BLaER1 treated with 17β-estradiol and CSF1 and Interleukin-3, amounts not matched to agents 10 nM and 100 nM (cell line): ENCODE measurements at regions not wholly inside any gene's neighbourhood (a gene's known extent, or its start where the extent isn't known, plus 50 kb on each side); places are given as distances from the start of the nearest gene placed in this dataset.
"Not testable (repeated sequence)": the region's sequence is repeated elsewhere in the genome, so short reads cannot be mapped to it uniquely, and the experiment has no call there.

ENCODE experiments used
- H3K27ac ChIP-seq, 11 experiments: shearing (Covaris generic); formaldehyde crosslinking; 2 replicates each; pipeline ENCODE4 v1.8.1; 2022
- H3K27me3 ChIP-seq, 11 experiments: shearing (Covaris generic); formaldehyde crosslinking; 2 replicates each; pipeline ENCODE4 v1.8.1; 2022
- H3K36me3 ChIP-seq, 11 experiments: shearing (Covaris generic); formaldehyde crosslinking; 2 replicates each; pipeline ENCODE4 v1.8.1; 2022
- H3K4me1 ChIP-seq, 10 experiments: shearing (Covaris generic); formaldehyde crosslinking; 2 replicates each; pipeline ENCODE4 v1.8.1; 2022
- H3K4me2 ChIP-seq, 11 experiments: shearing (Covaris generic); formaldehyde crosslinking; 2 replicates each; pipeline ENCODE4 v1.8.1; 2022
- H3K4me3 ChIP-seq, 10 experiments: shearing (Covaris generic); formaldehyde crosslinking; 2 replicates each; pipeline ENCODE4 v1.8.1; 2022
- H3K9ac ChIP-seq, 11 experiments: shearing (Covaris generic); formaldehyde crosslinking; 2 replicates each; pipeline ENCODE4 v1.8.1; 2022
- H3K9me3 ChIP-seq, 11 experiments: shearing (Covaris generic); formaldehyde crosslinking; replicated peaks in 1 of 11; 2 replicates each; pipeline ENCODE4 v1.8.1; 2022
- H4K20me1 ChIP-seq, 11 experiments: shearing (Covaris generic); formaldehyde crosslinking; 2 replicates each; pipeline ENCODE4 v1.8.1; 2022
- Cebpa-rat ChIP-seq, 11 experiments: shearing (Covaris generic); IDR thresholded peaks; 2 replicates each; pipeline ENCODE4 v1.8.1; 2022

GRCh38 chr16:72596373-72596772, 424.4 kb upstream of the PMFBP1 start:
- no peak overlapping the region for H3K27ac ChIP-seq
- no peaks in the 10 kb centered on the region for H4K20me1 ChIP-seq
- H3K9me3 ChIP-seq, result no peaks in the 10 kb centered on the region
- no peaks in the 10 kb centered on the region for H3K27me3 ChIP-seq
- no peak overlapping the region for H3K4me2 ChIP-seq
- H3K4me3 ChIP-seq, result no peak overlapping the region
- no peak overlapping the region for H3K9ac ChIP-seq
- no peaks in the 10 kb centered on the region for H3K36me3 ChIP-seq
- H3K4me1 ChIP-seq, result no peaks in the 10 kb centered on the region
- no peak for TF ChIP-seq Cebpa-rat (IDR thresholded peaks at IDR 0.05)

- TF ChIP-seq Cebpa-rat (IDR thresholded peaks at IDR 0.05), result no peak
- no peak overlapping the region for H3K27ac ChIP-seq
- no peak overlapping the region for H3K9ac ChIP-seq
- H3K9me3 ChIP-seq, result no peaks in the 10 kb centered on the region
- H4K20me1 ChIP-seq, result no peaks in the 10 kb centered on the region
- H3K27me3 ChIP-seq, result no peaks in the 10 kb centered on the region
- H3K4me3 ChIP-seq, result no peak overlapping the region
- no peaks in the 10 kb centered on the region for H3K4me1 ChIP-seq
- H3K4me2 ChIP-seq, result no peak overlapping the region
- H3K36me3 ChIP-seq, result no peaks in the 10 kb centered on the region
Measured at GRCh38 chr16:72590151-72590937, 418.4 kb upstream of the PMFBP1 start.

- no peak for TF ChIP-seq Cebpa-rat (IDR thresholded peaks at IDR 0.05)
- no peaks in the 10 kb centered on the region for H4K20me1 ChIP-seq
- H3K9me3 ChIP-seq, result no peaks in the 10 kb centered on the region
- no peak overlapping the region for H3K9ac ChIP-seq
- H3K27ac ChIP-seq, result no peak overlapping the region
- H3K4me2 ChIP-seq, result no peak overlapping the region
- no peaks in the 10 kb centered on the region for H3K36me3 ChIP-seq
- no peaks in the 10 kb centered on the region for H3K27me3 ChIP-seq
- H3K4me1 ChIP-seq, result no peaks in the 10 kb centered on the region
- H3K4me3 ChIP-seq, result no peak overlapping the region
Measured at GRCh38 chr16:72588551-72588950, 416.6 kb upstream of the PMFBP1 start.

- H3K36me3 ChIP-seq, H3K27me3 ChIP-seq, H4K20me1 ChIP-seq, H3K9ac ChIP-seq, H3K4me3 ChIP-seq, H3K4me2 ChIP-seq, H3K27ac ChIP-seq: not testable (repeated sequence)
- Histone ChIP-seq H3K4me1 (peaks cover 0 to 12% (median 8%) of the 10 kb centered on the region in 10 experiments; a peak in 9 of 20 replicates), H3K9me3 (peaks cover 0 to 20% (median 9%) of the 10 kb centered on the region in 11 experiments; a peak in 11 of 22 replicates)
Measured at GRCh38 chr16:72578061-72578460, 406.1 kb upstream of the PMFBP1 start.

GRCh38 chr16:72576189-72576588, 404.2 kb upstream of the PMFBP1 start:
- no peak for TF ChIP-seq Cebpa-rat (IDR thresholded peaks at IDR 0.05)
- Histone ChIP-seq H3K4me1 (peaks cover 0 to 12% (median 8%) of the 10 kb centered on the region in 10 experiments; a peak in 9 of 20 replicates), H4K20me1 (no peaks in the 10 kb centered on the region), H3K36me3 (no peaks in the 10 kb centered on the region), H3K27me3 (no peaks in the 10 kb centered on the region), H3K4me3 (no peak overlapping the region), H3K4me2 (no peak overlapping the region), H3K9ac (no peak overlapping the region), H3K27ac (no peak overlapping the region), H3K9me3 (peaks cover 0 to 17% (median 7%) of the 10 kb centered on the region in 11 experiments; a peak in 11 of 22 replicates)

- Histone ChIP-seq H3K9me3 (no peaks in the 10 kb centered on the region), H3K4me1 (peaks cover 0 to 6% (median 2%) of the 10 kb centered on the region in 10 experiments; a peak in 7 of 20 replicates), H3K4me2 (no peak overlapping the region), H3K4me3 (no peak overlapping the region), H4K20me1 (no peaks in the 10 kb centered on the region), H3K36me3 (no peaks in the 10 kb centered on the region), H3K9ac (no peak overlapping the region), H3K27me3 (no peaks in the 10 kb centered on the region), H3K27ac (no peak overlapping the region)
- no peak for TF ChIP-seq Cebpa-rat (IDR thresholded peaks at IDR 0.05)
Measured at GRCh38 chr16:72569677-72570076, 397.7 kb upstream of the PMFBP1 start.

GRCh38 chr16:72568502-72568901, 396.5 kb upstream of the PMFBP1 start:
- H3K27ac ChIP-seq, result no peak overlapping the region
- H3K4me1 ChIP-seq, result no peaks in the 10 kb centered on the region
- H3K9me3 ChIP-seq, result no peaks in the 10 kb centered on the region
- H3K27me3 ChIP-seq, result no peaks in the 10 kb centered on the region
- no peaks in the 10 kb centered on the region for H3K36me3 ChIP-seq
- TF ChIP-seq Cebpa-rat (IDR thresholded peaks at IDR 0.05), result no peak
- no peak overlapping the region for H3K9ac ChIP-seq
- H3K4me3 ChIP-seq, result no peak overlapping the region
- no peaks in the 10 kb centered on the region for H4K20me1 ChIP-seq
- no peak overlapping the region for H3K4me2 ChIP-seq

GRCh38 chr16:72566174-72566573, 394.2 kb upstream of the PMFBP1 start:
- H3K4me3 ChIP-seq, result no peak overlapping the region
- no peak overlapping the region for H3K4me2 ChIP-seq
- H3K9me3 ChIP-seq, result no peaks in the 10 kb centered on the region
- no peak overlapping the region for H3K9ac ChIP-seq
- no peak for TF ChIP-seq Cebpa-rat (IDR thresholded peaks at IDR 0.05)
- peaks cover 0 to 3% (median 2%) of the 10 kb centered on the region in 10 experiments; a peak in 11 of 20 replicates for H3K4me1 ChIP-seq
- H3K36me3 ChIP-seq, result no peaks in the 10 kb centered on the region
- H4K20me1 ChIP-seq, result no peaks in the 10 kb centered on the region
- H3K27ac ChIP-seq, result no peak overlapping the region
- no peaks in the 10 kb centered on the region for H3K27me3 ChIP-seq

- Histone ChIP-seq H3K9ac (no peak overlapping the region), H4K20me1 (no peaks in the 10 kb centered on the region), H3K27ac (no peak overlapping the region), H3K4me3 (no peak overlapping the region), H3K4me1 (peaks cover 7 to 13% (median 11%) of the 10 kb centered on the region in 10 experiments; a peak in 18 of 20 replicates), H3K27me3 (no peaks in the 10 kb centered on the region), H3K36me3 (no peaks in the 10 kb centered on the region), H3K4me2 (no peak overlapping the region), H3K9me3 (no peaks in the 10 kb centered on the region)
- TF ChIP-seq Cebpa-rat (IDR thresholded peaks at IDR 0.05), result no peak
Measured at GRCh38 chr16:72565106-72565505, 393.2 kb upstream of the PMFBP1 start.

GRCh38 chr16:72560617-72561016, 388.7 kb upstream of the PMFBP1 start:
- Histone ChIP-seq H3K4me3 (no peak overlapping the region), H3K27ac (no peak overlapping the region), H3K36me3 (no peaks in the 10 kb centered on the region), H3K4me2 (peak overlapping the region; percentile 3 to 52 (median 39); a peak in 16 of 22 replicates), H4K20me1 (no peaks in the 10 kb centered on the region), H3K9ac (no peak overlapping the region), H3K27me3 (no peaks in the 10 kb centered on the region), H3K4me1 (peaks cover 7 to 16% (median 12%) of the 10 kb centered on the region in 10 experiments; a peak in 18 of 20 replicates), H3K9me3 (no peaks in the 10 kb centered on the region)
- TF ChIP-seq Cebpa-rat (IDR thresholded peaks at IDR 0.05), result no peak
